Dedifferentiated amniotic fluid mesenchymal stem cell (primary cell): ENCODE measurements at regions not wholly inside any gene's neighbourhood (a gene's known extent, or its start where the extent isn't known, plus 50 kb on each side); places are given as distances from the start of the nearest gene placed in this dataset.
"Not testable (repeated sequence)": the region's sequence is repeated elsewhere in the genome, so short reads cannot be mapped to it uniquely, and the experiment has no call there.

ENCODE experiments used
- DNase-seq: peaks from one replicate; pipeline ENCODE4 v3.0.0-alpha.2; 2016; ENCODE audit errors: extremely low spot score

DNA sequence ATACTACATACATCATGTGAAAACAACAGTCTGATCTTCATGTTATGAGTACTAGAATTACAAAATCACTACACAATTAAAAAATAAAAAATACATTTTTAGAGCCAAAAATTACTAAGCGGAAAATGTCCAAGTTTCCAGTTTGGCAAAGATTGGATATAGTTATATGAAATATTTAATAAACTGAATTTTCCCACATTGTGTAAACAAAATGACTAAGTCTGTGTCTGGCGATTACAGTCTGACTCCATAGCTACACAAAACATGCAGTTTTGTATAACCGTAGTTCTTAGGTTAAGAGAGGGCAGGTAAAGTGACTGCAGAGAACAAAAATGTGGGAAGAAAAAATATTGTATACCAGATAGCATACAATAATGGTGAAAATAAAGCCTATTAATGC, 59.2 kb upstream of the TMEM47 start:
- no peak for DNase-seq

DNA sequence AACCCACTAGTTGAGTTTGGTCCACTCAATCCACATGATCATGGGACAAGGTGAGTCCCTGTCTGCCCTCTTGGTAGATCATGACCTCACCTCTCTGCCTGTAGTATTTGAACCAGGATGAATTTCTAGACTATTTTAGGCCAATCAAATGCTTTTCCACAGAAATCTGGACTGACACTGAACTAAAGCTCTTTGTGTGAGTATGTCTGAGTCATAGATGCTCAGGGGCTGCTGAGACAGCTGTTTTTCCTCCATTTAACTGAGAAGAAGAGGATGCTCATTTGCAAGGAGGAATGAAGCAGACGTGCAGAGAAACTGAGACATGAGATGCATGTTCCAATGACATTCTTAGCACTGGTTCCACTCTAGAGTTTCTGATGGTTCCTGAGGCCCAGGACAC, 77.3 kb upstream of the TMEM47 start:
- DNase-seq = no peak

DNA sequence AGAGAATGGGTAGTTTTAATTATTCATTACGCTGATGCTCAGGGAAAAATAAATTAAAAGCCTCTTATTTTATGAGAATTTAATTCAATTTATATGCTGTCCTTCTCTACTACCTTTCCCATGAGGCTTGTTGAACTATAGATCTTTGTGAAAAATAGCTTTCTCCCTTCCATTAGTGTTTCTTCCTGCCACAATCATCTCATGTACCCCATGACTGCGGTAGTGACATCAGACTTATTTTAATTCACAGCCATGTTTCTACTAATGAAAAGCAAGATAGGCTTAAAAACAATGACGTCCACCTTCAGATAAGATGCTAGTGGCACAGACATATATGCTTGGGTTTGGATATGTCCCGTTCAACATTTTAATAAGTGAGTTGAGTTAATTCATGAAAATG, 87.4 kb upstream of the TMEM47 start:
- no peak for DNase-seq

DNA sequence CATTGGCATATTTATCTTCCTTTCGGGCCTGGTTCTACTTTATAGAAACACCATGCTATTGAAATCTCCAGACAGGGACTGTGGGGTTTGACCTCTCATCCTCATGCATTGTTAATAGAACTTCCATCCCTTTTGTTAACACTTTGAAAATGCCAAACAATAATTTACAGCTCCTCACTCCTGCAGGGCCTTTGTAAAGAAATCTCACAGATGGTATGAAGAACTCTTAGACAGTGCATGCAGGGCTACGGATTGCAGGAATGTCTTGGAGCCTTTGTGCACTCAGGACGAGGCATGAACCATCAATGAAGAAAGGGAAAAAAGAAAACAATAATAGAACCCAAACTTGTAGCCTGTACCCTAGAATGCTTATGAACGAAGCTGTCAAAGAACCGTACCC, 92.8 kb upstream of the TMEM47 start:
- no peak for DNase-seq

DNA sequence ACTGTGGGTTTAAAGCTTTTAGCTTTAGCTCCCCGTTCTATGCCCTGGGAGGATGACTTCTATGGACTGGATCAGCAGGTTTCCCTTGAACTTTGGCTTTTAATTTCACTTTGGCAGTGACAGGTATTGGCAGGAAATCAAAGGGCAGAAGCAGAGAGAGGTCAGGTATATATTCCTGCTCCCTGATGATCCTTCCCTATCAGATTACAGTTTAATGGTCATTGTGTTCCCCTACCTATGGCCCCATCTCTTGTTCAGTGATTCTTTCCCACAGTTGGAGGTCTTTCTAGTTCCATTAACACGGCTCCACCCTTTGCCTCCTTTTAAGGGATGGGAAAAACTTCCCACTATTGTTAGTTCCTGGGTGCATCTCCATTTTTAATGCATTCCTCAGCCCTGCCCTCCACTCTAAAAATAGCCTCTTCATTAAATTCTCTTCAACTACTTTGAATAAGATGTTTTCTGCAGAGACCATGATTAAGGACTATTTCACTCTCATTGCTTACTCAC, 107.8 kb upstream of the TMEM47 start:
- DNase-seq = no peak

DNA sequence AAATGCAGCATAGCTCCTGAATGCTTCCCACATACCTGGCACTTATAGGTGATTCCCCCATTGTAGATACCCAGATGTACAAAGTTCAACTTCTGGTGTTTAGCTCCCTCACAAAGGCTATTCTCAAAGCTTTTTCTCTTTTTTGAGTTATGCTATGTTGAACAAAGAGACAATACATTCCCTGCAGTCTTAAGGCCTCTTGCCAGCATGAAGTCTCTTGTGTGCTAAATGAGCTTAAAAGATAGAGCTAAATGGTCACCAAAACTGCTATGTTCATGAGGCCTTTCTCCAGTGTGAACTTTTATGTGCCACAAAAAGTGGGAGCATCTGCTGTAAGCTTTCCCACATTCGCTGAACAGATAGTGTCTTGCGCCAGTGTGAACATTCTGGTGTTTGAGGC, 111.2 kb upstream of the TMEM47 start:
- DNase-seq = no peak

DNA sequence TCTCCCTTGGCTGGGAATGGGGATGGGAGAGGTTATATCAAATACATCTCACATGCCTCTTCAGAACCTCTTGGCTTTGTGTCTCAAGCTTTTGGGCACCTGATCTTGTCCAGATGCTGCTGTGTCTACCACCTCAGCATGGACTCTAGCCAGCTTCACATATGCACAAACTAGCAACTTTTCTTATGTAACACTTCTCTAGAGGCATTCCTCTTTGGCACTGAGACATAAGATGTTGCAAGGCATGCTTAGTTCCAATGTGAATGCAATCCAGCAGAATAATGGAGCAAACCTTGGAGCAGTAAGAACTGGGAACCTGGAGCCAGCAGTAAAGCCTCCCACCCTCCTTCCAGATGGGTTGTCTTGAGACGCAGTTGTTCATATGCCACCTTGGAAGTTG, 113.4 kb upstream of the TMEM47 start:
- DNase-seq = no peak

DNA sequence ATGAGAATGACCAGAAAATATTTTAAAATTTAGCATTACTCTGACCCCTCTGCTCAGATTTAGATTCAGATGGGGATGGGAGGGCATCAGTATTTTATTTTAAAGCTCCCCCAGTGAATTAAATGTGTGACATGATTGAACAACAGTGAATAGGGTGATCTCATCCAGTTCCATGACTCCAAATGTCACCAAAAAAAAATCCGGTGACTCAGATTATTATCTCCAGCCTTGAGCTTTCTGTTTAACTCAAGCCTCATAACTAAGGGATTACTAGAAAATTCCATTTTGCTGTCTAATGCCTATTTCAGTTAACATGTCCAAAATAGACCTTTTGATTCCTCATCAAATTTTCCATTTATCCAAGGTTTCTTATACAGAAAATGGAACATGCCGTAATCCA, 121.8 kb upstream of the TMEM47 start:
- peak; percentile 83 for DNase-seq

DNA sequence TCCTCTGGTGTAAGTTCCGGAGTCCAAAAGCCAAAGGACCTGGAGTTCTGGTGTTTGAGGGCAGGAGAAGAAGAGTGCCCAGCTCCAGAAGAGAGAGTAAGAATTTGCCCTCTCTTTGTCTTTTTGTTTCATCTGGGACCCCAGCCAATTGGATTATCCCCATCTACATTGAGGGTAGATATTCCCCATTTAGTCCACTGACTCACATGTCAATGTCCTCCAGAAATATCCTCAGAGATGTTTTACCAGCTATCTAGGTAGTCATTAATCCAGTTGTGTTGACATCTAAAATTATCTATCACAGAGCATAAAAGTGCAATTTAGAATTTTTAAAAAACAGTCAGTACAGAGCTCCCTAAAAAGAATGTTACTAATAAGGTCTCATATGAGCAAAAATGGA, 132.9 kb upstream of the TMEM47 start:
- DNase-seq = no peak

DNA sequence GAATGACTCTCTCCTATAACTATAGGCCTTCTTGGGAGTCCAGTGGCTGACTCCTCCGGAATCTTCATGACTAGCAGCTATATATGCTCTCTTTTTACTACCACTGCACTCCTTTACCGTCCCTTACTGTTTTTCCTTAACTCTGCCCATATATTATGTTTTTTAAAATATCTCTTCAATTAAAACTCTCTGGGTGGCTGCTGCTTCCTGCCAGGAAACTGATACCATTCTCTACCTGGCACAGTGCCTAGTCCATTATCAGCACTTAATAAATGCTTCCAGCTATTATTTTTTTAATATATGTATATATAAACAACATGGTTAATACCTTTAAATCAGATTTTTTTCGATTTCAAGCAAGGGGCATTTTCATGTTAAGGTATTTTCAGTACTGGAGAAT, 136.6 kb upstream of the FAM47B start:
- no peak for DNase-seq

DNA sequence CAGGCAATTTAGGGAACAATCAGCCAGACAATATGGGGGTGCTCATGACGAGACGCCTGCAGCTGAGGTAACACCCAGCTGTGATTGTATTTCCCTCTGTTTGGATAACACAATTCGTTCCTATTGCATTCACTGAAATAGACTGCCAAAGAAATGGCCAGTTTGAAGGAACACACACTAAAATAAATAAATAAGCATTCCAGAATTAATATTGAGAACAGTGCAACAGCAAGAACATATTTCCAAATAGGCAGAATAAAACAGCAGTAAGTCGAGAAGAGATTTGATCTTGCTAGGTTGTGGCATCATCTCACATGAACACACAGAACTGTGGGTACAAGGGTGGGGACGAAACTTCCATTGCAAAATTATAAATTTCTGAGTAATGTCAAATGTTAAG, 133.5 kb upstream of the FAM47B start:
- DNase-seq = no peak

DNA sequence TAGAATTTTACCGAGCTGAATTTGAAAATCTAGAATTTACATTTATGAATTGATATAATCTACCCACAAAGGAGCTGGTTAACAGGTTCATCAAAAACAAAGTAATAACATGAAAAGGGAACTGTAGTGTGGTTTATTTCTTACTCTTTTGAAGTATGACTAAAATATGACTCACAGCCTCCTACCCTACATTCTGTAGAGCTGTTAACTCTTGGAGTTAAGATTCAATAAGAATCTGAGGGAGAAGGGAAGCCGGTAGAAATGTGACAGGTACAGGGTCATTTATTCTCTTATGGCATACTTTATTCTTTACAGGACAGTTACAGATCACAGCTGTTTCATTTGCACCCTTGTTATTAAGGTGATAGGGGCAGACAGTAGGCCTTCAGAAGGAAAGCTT, 132.2 kb upstream of the FAM47B start:
- DNase-seq = no peak

DNA sequence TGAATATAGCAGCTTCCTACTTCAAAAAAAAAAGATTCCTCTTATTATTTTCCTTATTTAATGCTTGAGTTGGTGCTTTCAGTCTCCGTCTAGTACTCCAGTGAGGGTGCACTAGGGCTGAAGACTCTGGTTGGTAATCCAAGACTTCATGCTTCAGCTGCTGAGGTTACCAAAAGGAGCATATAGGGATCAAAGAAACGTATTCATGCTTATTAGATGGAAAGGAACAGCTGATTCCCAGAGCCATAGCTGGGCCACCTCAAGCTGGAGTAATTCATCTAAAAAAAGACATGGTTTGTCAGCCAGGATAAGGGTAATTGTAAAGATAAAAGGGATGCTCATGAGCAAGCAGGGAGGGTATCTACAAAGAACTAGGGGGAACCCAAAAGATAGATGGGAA, 131.7 kb upstream of the FAM47B start:
- DNase-seq = no peak

DNA sequence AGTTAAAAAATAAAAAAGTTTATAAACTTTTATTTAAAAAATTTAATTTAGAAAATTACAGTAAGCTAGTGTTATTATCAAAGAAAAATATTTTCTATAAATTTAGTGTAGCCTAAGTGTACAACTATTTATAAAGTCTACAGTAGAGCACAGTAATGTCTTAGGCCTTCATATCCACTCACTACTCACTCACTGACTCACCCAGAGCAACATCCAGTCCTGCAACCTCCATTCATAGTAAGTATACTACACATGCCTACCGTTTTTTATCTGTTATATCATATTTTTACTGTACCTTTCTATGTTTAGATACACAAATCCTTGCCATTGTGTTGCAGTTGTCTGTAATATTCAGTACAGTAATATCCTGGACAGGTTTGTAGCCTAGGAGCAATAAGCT, 129.0 kb upstream of the FAM47B start:
- DNase-seq = no peak

DNA sequence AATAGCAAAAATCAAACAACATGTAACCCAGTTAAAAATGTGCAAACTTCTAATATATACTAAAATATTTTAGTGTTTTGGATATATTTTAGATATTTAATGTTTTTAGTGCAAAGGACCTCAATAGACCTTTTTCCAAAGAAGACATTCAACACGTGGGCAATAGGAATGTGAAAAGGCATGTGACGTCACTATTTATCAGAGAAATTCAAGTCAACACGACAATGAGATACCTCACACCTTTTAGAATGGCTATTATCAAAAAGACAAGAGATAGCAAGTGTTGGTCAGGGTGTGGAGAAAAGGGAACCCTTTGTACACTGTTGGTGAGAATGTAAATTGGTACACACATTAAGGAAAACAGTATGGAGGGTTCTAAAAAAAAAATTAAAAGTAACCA, 115.6 kb upstream of the FAM47B start:
- no peak for DNase-seq

DNA sequence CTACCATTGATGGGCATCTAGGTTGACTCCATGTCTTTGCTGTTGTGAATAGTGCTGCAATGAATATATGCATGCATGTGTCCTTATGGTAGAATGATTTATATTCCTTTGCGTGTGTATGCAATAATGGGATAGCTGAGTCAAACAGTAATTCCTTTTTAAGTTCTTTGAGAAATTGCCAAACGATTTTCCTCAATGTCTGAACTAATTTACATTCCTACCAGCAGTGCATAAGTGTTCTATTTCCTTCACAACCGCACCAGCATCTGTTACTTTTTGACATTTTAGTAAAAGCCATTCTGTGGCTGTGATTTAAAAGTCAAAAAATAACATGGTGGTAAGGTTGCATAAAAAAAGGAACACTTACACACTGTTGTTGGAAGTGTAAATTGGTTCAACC, 103.1 kb upstream of the FAM47B start:
- peak; percentile 0 for DNase-seq

DNA sequence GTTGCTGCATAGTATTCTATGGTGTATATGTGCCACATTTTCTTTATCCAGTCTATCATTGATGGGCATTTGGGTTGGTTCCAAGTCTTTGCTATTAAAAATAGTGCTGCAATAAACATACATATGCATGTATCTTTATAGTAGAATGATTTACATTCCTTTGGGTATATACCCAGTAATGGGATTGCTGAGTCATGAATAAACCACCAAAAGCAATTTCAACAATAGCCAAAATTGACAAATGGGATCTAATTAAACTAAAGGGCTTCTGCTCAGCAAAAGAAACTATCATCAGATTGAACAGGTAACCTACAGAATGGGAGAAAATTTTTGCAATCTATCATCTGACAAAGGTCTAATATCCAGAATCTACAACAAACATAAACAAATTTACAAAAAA, 101.4 kb upstream of the FAM47B start:
- not testable (repeated sequence) for DNase-seq

DNA sequence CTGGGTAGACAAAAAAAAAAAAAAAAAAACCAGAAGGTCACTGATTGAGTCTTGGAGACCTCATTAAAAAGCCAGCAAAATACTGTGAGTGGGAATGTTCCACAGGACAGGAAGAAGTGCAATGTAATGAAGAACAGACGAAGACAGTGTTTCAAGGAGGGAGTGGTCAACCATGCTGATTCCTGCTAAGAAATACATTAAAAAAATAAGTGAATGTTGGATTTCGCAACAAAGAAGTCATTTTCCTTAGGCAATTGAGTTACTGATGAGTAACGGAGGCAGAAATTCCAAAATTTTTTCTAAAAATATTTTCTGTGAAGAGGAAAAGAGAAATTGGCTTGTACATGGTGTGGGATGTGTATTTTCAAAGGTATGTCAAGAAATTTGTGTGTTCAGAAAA, 94.3 kb upstream of the FAM47B start:
- peak; percentile 70 for DNase-seq

DNA sequence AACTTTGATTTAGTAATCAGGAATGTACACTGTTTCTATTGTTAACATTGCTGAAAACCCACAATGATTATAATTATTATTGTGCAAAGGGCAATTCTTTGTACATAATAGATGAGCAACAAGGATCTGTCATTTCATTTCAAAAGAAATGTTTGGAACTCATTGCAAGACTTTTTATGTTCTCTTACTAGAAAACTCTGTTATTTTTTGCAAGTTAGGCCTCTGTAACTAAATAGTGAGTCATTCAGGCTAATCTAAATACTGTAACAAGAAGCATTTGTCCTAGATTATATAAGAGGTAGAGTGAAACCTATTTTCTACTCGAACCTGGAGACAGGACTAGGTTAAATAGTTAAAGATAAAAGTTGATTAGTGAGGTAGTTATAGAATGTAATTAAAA, 93.2 kb upstream of the FAM47B start:
- DNase-seq = peak; percentile 53

DNA sequence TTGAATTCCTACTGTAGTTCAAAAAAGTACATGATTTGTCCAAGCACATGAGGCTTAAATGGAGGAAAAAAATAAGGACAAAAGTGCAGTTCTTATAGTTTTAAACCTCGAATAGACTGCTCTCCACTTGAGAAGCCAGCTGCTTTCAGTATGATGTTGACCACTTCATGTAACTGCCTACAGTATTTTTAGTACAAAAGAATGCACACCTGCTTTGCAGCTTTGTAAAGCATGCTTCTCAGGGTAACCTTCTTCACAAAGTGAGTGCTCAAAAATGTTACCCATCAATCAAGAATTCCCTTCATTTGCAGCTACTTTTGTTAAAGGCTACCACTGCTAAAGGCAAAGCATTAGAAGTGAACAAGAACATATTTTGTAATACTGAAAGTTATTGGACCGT, 83.4 kb upstream of the FAM47B start:
- DNase-seq = no peak

DNA sequence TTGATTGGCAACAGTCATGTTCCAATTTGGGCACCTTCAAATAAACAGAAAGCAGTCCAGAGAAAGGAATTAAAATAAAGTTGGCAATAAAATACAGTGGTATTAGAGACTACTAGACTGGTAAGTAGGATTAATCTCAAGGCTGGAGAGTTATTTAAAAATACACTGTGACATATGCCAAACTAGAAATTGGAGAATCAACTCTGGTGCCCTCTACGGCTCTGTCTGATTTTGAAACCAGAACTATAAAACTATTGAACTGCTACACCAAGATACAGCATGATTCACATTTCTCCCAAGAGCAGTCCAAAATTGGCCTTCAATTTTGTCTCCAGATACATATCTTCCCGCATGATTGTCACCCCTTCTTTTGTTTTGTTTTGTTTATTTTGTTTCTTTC, 78.7 kb upstream of the FAM47B start:
- DNase-seq = no peak

DNA sequence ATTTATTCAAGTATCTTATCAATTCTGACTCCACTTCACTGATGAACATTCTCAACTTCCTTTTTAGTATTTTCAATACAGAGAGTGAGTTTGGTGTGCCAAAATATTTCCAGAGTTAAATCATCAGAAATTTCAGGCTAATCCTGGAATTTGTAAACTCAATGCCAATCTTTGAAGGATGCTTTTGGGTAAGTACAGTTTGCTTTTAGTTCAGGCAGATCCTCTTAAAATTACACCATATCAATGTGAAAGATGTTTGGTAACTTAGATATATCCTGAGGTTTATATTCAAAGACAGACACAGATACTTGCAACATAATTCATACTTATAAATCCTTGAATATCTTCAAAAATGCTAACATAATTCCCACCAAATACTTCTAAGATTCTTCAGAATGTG, 76.0 kb upstream of the FAM47B start:
- DNase-seq = peak; percentile 34

DNA sequence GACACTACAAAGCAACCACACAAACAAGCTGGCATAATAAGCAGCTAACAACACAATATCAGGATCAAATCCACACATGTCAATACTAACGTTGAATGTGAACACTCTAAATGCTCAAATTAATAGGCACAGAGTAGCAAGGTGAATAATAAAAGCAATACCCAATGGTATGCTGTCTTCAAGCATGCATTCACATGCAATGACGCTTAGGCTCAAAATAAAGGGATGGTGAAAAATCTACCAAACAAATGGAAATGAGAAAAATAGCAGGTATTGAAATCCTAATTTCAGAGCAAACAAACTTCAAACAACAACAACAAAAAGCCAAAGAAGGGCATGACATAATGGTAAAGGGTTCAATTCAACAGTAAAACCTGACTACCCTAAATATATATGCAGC, 74.0 kb upstream of the FAM47B start:
- DNase-seq = no peak

DNA sequence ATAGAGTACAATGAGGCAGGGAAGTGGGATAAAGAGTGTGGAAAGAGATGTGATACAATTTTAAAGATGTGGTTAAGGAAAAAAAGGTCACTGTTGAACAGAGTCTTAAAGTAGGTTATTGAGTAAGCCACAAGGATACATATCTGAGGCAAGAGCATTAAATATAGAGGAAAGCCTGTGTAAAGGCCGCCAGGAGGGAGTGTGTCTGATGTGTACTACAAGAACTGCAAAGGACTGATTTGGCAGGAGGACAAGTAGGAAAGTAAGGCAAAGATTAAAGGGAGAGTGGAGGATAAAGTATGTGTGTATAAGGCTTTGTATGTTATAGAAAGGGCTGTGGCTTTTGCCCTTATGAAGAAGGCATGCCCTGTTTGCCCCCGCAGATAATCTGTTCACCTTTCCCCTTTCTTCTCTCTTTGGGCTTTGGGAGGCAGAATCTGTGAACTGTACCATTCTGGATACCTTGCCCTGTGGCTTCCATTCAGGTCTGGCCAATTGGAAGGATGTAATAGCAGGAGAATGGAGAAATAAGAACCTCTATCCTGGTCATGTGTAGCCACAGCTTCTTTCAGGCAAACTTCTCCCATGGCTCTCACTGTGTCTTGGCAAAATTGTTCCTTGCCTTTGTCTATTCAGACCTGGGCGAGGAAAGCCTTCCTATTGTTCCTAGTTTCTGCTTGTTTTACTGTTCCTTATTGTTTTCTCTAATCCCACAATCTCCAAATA, 68.9 kb upstream of the FAM47B start:
- no peak for DNase-seq
